ENCODE measurements at regions not wholly inside any gene's neighbourhood (a gene's known extent, or its start where the extent isn't known, plus 50 kb on each side); places are given as distances from the start of the nearest gene placed in this dataset.

DNA sequence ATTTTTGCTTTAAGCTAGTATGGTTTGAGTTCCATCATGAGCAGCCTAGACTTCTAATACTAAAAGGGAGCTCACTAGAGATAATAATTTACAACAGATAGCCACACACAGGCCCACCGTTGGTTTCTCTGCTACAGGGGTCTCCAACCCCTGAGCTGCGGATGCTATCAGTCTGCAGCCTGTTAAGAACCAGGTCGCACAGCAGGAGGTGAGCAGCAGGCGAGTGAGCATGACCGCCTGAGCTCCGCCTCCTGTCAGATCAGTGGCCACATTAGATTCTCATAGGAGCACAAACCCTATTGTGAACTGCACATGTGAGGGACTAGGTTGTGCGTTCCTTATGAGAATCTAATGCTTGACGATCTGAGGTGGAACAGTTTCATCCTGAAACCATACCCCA lies 150.6 kb downstream of the HRH4 start:
- TF ChIP-seq GATA2 (IDR thresholded peaks at IDR 0.05; ENCODE audit: low read depth, low read length) (no peak), GATA3 (IDR thresholded peaks at IDR 0.05; ENCODE audit: low read depth, low read length) (no peak)
